HCT116 (cell line): ENCODE measurements at regions not wholly inside any gene's neighbourhood (a gene's known extent, or its start where the extent isn't known, plus 50 kb on each side); places are given as distances from the start of the nearest gene placed in this dataset.

Source experiments
- CEBPB ChIP-seq: IDR thresholded peaks from 2 replicates; pipeline ENCODE4 v1.6.1; 2012; ENCODE audit warnings: low read depth
- EZH2 ChIP-seq: fragments of 200-600 bp; sonication (generic); IDR thresholded peaks from 2 replicates; pipeline ENCODE4 v1.6.1; 2017; ENCODE audit warnings: antibody characterized with exemption, mixed run types
- POLR2A ChIP-seq: IDR thresholded peaks from 2 replicates; pipeline ENCODE4 v1.7.0; 2011; ENCODE audit warnings: borderline replicate concordance; ENCODE audit not compliant: insufficient read depth, insufficient read length; ENCODE audit errors: extremely low read depth
- POLR2AphosphoS5 ChIP-seq: IDR thresholded peaks from 2 replicates; pipeline ENCODE4 v1.6.1; 2011; ENCODE audit warnings: mild to moderate bottlenecking, low read depth, low read length, moderate library complexity
- RAD21 ChIP-seq: IDR thresholded peaks from 2 replicates; pipeline ENCODE4 v1.6.1; 2012; ENCODE audit warnings: low read depth, mild to moderate bottlenecking
- REST ChIP-seq: IDR thresholded peaks from 2 replicates; pipeline ENCODE4 v1.6.1; 2012; ENCODE audit warnings: low read depth
- SIN3A ChIP-seq: IDR thresholded peaks from 2 replicates; pipeline ENCODE4 v1.6.1; 2012; ENCODE audit warnings: low read depth
- SP1 ChIP-seq: IDR thresholded peaks from 2 replicates; pipeline ENCODE4 v1.6.1; 2012; ENCODE audit warnings: low read depth
- TCF7L2 ChIP-seq: IDR thresholded peaks from 2 replicates; pipeline ENCODE4 v1.7.0; 2011; ENCODE audit warnings: borderline replicate concordance, inconsistent platforms; ENCODE audit not compliant: insufficient read depth, insufficient read length; ENCODE audit errors: extremely low read depth
- TF ChIP-seq, protein P1 (sequence below), 3 experiments: fragments of 200-600 bp in 1 of 3; sonication (generic) in 1 of 3; IDR thresholded peaks in 2 of 3; conservative IDR thresholded peaks in 1 of 3; 2 replicates each; pipeline ENCODE4 v1.5.1; 2012 to 2017; ENCODE audit warnings: low read depth in 2 of 3, low read length in 2 of 3, antibody characterized with exemption in 1 of 3, borderline replicate concordance in 1 of 3, control low read depth in 1 of 3, mild to moderate bottlenecking in 1 of 3, mixed read lengths in 1 of 3, mixed run types in 1 of 3, moderate library complexity in 1 of 3; ENCODE audit not compliant: insufficient read depth in 1 of 3

DNA sequence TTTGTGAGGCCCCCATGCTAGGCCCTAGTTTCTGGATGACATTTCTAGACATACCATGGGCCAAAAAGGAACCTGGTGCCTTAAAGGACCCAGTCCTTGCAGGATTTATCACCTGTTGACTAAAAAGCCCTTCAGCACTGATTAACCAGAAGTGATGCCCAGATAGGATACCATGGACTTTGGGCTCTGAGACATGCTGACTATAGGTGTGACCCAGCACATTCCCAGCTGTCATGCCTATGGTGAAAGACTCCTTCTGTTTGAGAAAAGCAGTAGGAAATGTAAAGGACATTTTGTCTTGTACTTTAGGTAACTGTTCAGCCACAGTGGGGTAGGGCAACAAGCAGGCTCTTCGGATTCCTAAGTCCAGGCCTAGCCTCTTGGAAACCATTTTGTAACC lies 724.2 kb downstream of the CD109 start:
- TF ChIP-seq, protein P1, sequence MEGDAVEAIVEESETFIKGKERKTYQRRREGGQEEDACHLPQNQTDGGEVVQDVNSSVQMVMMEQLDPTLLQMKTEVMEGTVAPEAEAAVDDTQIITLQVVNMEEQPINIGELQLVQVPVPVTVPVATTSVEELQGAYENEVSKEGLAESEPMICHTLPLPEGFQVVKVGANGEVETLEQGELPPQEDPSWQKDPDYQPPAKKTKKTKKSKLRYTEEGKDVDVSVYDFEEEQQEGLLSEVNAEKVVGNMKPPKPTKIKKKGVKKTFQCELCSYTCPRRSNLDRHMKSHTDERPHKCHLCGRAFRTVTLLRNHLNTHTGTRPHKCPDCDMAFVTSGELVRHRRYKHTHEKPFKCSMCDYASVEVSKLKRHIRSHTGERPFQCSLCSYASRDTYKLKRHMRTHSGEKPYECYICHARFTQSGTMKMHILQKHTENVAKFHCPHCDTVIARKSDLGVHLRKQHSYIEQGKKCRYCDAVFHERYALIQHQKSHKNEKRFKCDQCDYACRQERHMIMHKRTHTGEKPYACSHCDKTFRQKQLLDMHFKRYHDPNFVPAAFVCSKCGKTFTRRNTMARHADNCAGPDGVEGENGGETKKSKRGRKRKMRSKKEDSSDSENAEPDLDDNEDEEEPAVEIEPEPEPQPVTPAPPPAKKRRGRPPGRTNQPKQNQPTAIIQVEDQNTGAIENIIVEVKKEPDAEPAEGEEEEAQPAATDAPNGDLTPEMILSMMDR (IDR thresholded peaks at IDR 0.05 in 2 of 3, conservative IDR thresholded peaks at IDR 0.05 in 1 of 3; ENCODE audit: borderline replicate concordance in 1 of 3, insufficient read depth in 1 of 3, low read depth in 2 of 3, low read length in 2 of 3): no peak
- TF ChIP-seq SP1: no peak
- no peak for TF ChIP-seq POLR2AphosphoS5
- no peak for TF ChIP-seq RAD21
- no peak for TF ChIP-seq POLR2A
- TF ChIP-seq REST: no peak
- no peak for TF ChIP-seq SIN3A
- no peak for TF ChIP-seq EZH2
- no peak for TF ChIP-seq CEBPB
- no peak for TF ChIP-seq TCF7L2
